ENCODE measurements at regions not wholly inside any gene's neighbourhood (a gene's known extent, or its start where the extent isn't known, plus 50 kb on each side); places are given as distances from the start of the nearest gene placed in this dataset.
"Not testable (repeated sequence)": the region's sequence is repeated elsewhere in the genome, so short reads cannot be mapped to it uniquely, and the experiment has no call there.

GRCh38 chr2:224110811-224111210 lies 71.7 kb upstream of the SERPINE2 start:
- Histone ChIP-seq H3K9me3 (no peaks in the 10 kb centered on the region), H3K36me3 (replicated peaks) (no peaks in the 10 kb centered on the region), H3K27me3 (ENCODE audit: low read depth) (no peaks in the 10 kb centered on the region), H3K4me3 (no peak overlapping the region), H3K4me1 (no peaks in the 10 kb centered on the region)
- DNase-seq (ENCODE audit: low spot score in 2 of 2): no peak
- in situ Hi-C loops (cut with MboI; ENCODE audit: low sequenced_read_pairs): no loop called here

GRCh38 chr2:224109751-224110150 lies 70.7 kb upstream of the SERPINE2 start:
- DNase-seq (ENCODE audit: low spot score in 2 of 2): no peak
- Histone ChIP-seq H3K27me3 (ENCODE audit: low read depth) (no peaks in the 10 kb centered on the region), H3K4me1 (no peaks in the 10 kb centered on the region), H3K36me3 (replicated peaks) (no peaks in the 10 kb centered on the region), H3K9me3 (no peaks in the 10 kb centered on the region), H3K4me3 (no peak overlapping the region)
- in situ Hi-C loops (cut with MboI; ENCODE audit: low sequenced_read_pairs): no loop called here

- Histone ChIP-seq H3K4me3 (no peak overlapping the region), H3K27me3 (ENCODE audit: low read depth) (no peaks in the 10 kb centered on the region), H3K4me1 (no peaks in the 10 kb centered on the region), H3K9me3 (no peaks in the 10 kb centered on the region), H3K36me3 (replicated peaks) (no peaks in the 10 kb centered on the region)
- in situ Hi-C loops (cut with MboI; ENCODE audit: low sequenced_read_pairs): no loop called here
- DNase-seq (ENCODE audit: low spot score in 2 of 2): no peak
These were observed 67.7 kb upstream of the SERPINE2 start for GRCh38 chr2:224106794-224107193.

GRCh38 chr2:224104668-224105386 lies 65.7 kb upstream of the SERPINE2 start:
- Histone ChIP-seq H3K36me3 (replicated peaks) (no peaks in the 10 kb centered on the region), H3K9me3 (no peaks in the 10 kb centered on the region), H3K4me1 (no peaks in the 10 kb centered on the region), H3K27me3 (ENCODE audit: low read depth) (no peaks in the 10 kb centered on the region), H3K4me3 (no peak overlapping the region)
- DNase-seq (ENCODE audit: low spot score in 2 of 2): no peak
- in situ Hi-C loops (cut with MboI; ENCODE audit: low sequenced_read_pairs): no loop called here

GRCh38 chr2:224103651-224104050 lies 64.6 kb upstream of the SERPINE2 start:
- Histone ChIP-seq H3K9me3 (no peaks in the 10 kb centered on the region), H3K36me3 (replicated peaks) (no peaks in the 10 kb centered on the region), H3K4me1 (no peaks in the 10 kb centered on the region), H3K27me3 (ENCODE audit: low read depth) (no peaks in the 10 kb centered on the region), H3K4me3 (no peak overlapping the region)
- DNase-seq (ENCODE audit: low spot score in 2 of 2): no peak
- in situ Hi-C loops (cut with MboI; ENCODE audit: low sequenced_read_pairs): no loop called here

- Histone ChIP-seq H3K4me1 (no peaks in the 10 kb centered on the region), H3K4me3 (no peak overlapping the region), H3K27me3 (ENCODE audit: low read depth) (no peaks in the 10 kb centered on the region), H3K9me3 (no peaks in the 10 kb centered on the region), H3K36me3 (replicated peaks) (no peaks in the 10 kb centered on the region)
- in situ Hi-C loops (cut with MboI; ENCODE audit: low sequenced_read_pairs): no loop called here
- DNase-seq (ENCODE audit: low spot score in 2 of 2): no peak
These were observed 63.9 kb upstream of the SERPINE2 start for GRCh38 chr2:224102991-224103390.

GRCh38 chr2:224101820-224102630 lies 62.9 kb upstream of the SERPINE2 start:
- H3K36me3 ChIP-seq (replicated peaks): no peaks in the 10 kb centered on the region
- in situ Hi-C loops (cut with MboI; ENCODE audit: low sequenced_read_pairs): no loop called here
- H3K4me3 ChIP-seq: no peak overlapping the region
- H3K4me1 ChIP-seq: no peaks in the 10 kb centered on the region
- DNase-seq (ENCODE audit: low spot score in 2 of 2): no peak
- no peaks in the 10 kb centered on the region for H3K9me3 ChIP-seq
- H3K27me3 ChIP-seq (ENCODE audit: low read depth): no peaks in the 10 kb centered on the region

GRCh38 chr2:224099861-224100643 lies 61.0 kb upstream of the SERPINE2 start:
- no peaks in the 10 kb centered on the region for H3K9me3 ChIP-seq
- DNase-seq (ENCODE audit: low spot score in 2 of 2): no peak
- H3K27me3 ChIP-seq (ENCODE audit: low read depth): no peaks in the 10 kb centered on the region
- H3K36me3 ChIP-seq (replicated peaks): no peaks in the 10 kb centered on the region
- in situ Hi-C loops (cut with MboI; ENCODE audit: low sequenced_read_pairs): no loop called here
- no peaks in the 10 kb centered on the region for H3K4me1 ChIP-seq
- no peak overlapping the region for H3K4me3 ChIP-seq

GRCh38 chr2:224098481-224099230 lies 59.6 kb upstream of the SERPINE2 start:
- in situ Hi-C loops (cut with MboI; ENCODE audit: low sequenced_read_pairs): no loop called here
- no peak for DNase-seq (ENCODE audit: low spot score in 2 of 2)
- no peak overlapping the region for H3K4me3 ChIP-seq

GRCh38 chr2:224094413-224094812 lies 55.3 kb upstream of the SERPINE2 start:
- Histone ChIP-seq H3K36me3 (replicated peaks) (no peaks in the 10 kb centered on the region), H3K27me3 (ENCODE audit: low read depth) (no peaks in the 10 kb centered on the region), H3K4me3 (no peak overlapping the region), H3K4me1 (no peaks in the 10 kb centered on the region), H3K9me3 (no peaks in the 10 kb centered on the region)
- in situ Hi-C loops (cut with MboI; ENCODE audit: low sequenced_read_pairs): no loop called here
- no peak for DNase-seq (ENCODE audit: low spot score in 2 of 2)

More at GRCh38 chr2:224098481-224099230, 59.6 kb upstream of the SERPINE2 start:
- H3K4me1 ChIP-seq: no peaks in the 10 kb centered on the region
- H3K27me3 ChIP-seq (ENCODE audit: low read depth): no peaks in the 10 kb centered on the region
- H3K36me3 ChIP-seq (replicated peaks): no peaks in the 10 kb centered on the region
- no peaks in the 10 kb centered on the region for H3K9me3 ChIP-seq

- not testable (repeated sequence) for H3K4me3 ChIP-seq; H3K27me3 ChIP-seq (ENCODE audit: low read depth)
These were observed 52.6 kb upstream of the SERPINE2 start for GRCh38 chr2:224091671-224092070.

GRCh38 chr2:224089606-224090005 lies 50.5 kb upstream of the SERPINE2 start:
- H3K9me3 ChIP-seq; H3K4me1 ChIP-seq; DNase-seq (ENCODE audit: low spot score in 2 of 2); H3K4me3 ChIP-seq; H3K36me3 ChIP-seq (replicated peaks); H3K27me3 ChIP-seq (ENCODE audit: low read depth); in situ Hi-C loops (cut with MboI; ENCODE audit: low sequenced_read_pairs): not testable (repeated sequence)

More at GRCh38 chr2:224091671-224092070, 52.6 kb upstream of the SERPINE2 start:
- DNase-seq (ENCODE audit: low spot score in 2 of 2); in situ Hi-C loops (cut with MboI; ENCODE audit: low sequenced_read_pairs); H3K36me3 ChIP-seq (replicated peaks); H3K9me3 ChIP-seq; H3K4me1 ChIP-seq: not testable (repeated sequence)
